ENCODE measurements at regions not wholly inside any gene's neighbourhood (a gene's known extent, or its start where the extent isn't known, plus 50 kb on each side); places are given as distances from the start of the nearest gene placed in this dataset.

GRCh38 chr1:204814166-204814884 is 56.3 kb upstream of the NFASC start:
- H3K27me3 ChIP-seq: peaks cover 7% of the 10 kb centered on the region

GRCh38 chr1:204817341-204817740 is 53.3 kb upstream of the NFASC start:
- Histone ChIP-seq H3K27ac (no peak overlapping the region), H2AFZ (no peak overlapping the region), H3K9me3 (ENCODE audit: low read depth) (no peaks in the 10 kb centered on the region), H3K4me2 (no peak overlapping the region), H3K4me3 (no peak overlapping the region), H3K4me1 (ENCODE audit: insufficient read depth) (no peaks in the 10 kb centered on the region), H3K36me3 (replicated peaks; ENCODE audit: insufficient read depth, low read depth) (no peaks in the 10 kb centered on the region), H3K79me2 (no peaks in the 10 kb centered on the region), H3K9me2 (replicated peaks; ENCODE audit: insufficient read depth) (no peaks in the 10 kb centered on the region), H4K20me1 (ENCODE audit: insufficient read depth, poor library complexity, severe bottlenecking) (no peaks in the 10 kb centered on the region), H3K27me3 (peaks cover 7% of the 10 kb centered on the region)
- no peak for DNase-seq (ENCODE audit: low spot score)
- TF ChIP-seq EZH2phosphoT487 (IDR thresholded peaks at IDR 0.05; ENCODE audit: low read depth, severe bottlenecking, unreplicated experiment) (no peak), EZH2 (IDR thresholded peaks at IDR 0.05; ENCODE audit: borderline replicate concordance) (no peak), CTCF (IDR thresholded peaks at IDR 0.05; ENCODE audit: poor library complexity) (no peak)
- 92% methylated on average over 5 of the region's 5 CpGs for WGBS (ENCODE audit: low lambda C conversion rate, missing lambda C conversion rate)

More at GRCh38 chr1:204814166-204814884, 56.3 kb upstream of the NFASC start:
- Histone ChIP-seq H2AFZ (no peak overlapping the region), H3K4me3 (no peak overlapping the region), H4K20me1 (ENCODE audit: insufficient read depth, poor library complexity, severe bottlenecking) (no peaks in the 10 kb centered on the region), H3K27ac (no peak overlapping the region), H3K9me2 (replicated peaks; ENCODE audit: insufficient read depth) (no peaks in the 10 kb centered on the region), H3K4me2 (no peak overlapping the region), H3K4me1 (ENCODE audit: insufficient read depth) (no peaks in the 10 kb centered on the region), H3K36me3 (replicated peaks; ENCODE audit: insufficient read depth, low read depth) (no peaks in the 10 kb centered on the region), H3K9me3 (ENCODE audit: low read depth) (no peaks in the 10 kb centered on the region), H3K79me2 (no peaks in the 10 kb centered on the region)
- 78% methylated on average over 7 of the region's 7 CpGs for WGBS (ENCODE audit: low lambda C conversion rate, missing lambda C conversion rate)
- DNase-seq (ENCODE audit: low spot score): no peak
- TF ChIP-seq EZH2phosphoT487 (IDR thresholded peaks at IDR 0.05; ENCODE audit: low read depth, severe bottlenecking, unreplicated experiment) (no peak), CTCF (IDR thresholded peaks at IDR 0.05; ENCODE audit: poor library complexity) (no peak), EZH2 (IDR thresholded peaks at IDR 0.05; ENCODE audit: borderline replicate concordance) (no peak)

GRCh38 chr1:204818998-204819397 is 51.7 kb upstream of the NFASC start:
- Histone ChIP-seq H3K27me3 (peaks cover 11% of the 10 kb centered on the region), H4K20me1 (ENCODE audit: insufficient read depth, poor library complexity, severe bottlenecking) (no peaks in the 10 kb centered on the region), H3K36me3 (replicated peaks; ENCODE audit: insufficient read depth, low read depth) (no peaks in the 10 kb centered on the region), H3K4me3 (no peak overlapping the region), H3K27ac (no peak overlapping the region), H2AFZ (no peak overlapping the region), H3K79me2 (no peaks in the 10 kb centered on the region), H3K4me1 (ENCODE audit: insufficient read depth) (no peaks in the 10 kb centered on the region), H3K9me3 (ENCODE audit: low read depth) (no peaks in the 10 kb centered on the region), H3K4me2 (no peak overlapping the region), H3K9me2 (replicated peaks; ENCODE audit: insufficient read depth) (no peaks in the 10 kb centered on the region)
- TF ChIP-seq EZH2phosphoT487 (IDR thresholded peaks at IDR 0.05; ENCODE audit: low read depth, severe bottlenecking, unreplicated experiment) (no peak), EZH2 (IDR thresholded peaks at IDR 0.05; ENCODE audit: borderline replicate concordance) (no peak), CTCF (IDR thresholded peaks at IDR 0.05; ENCODE audit: poor library complexity) (no peak)
- WGBS (ENCODE audit: low lambda C conversion rate, missing lambda C conversion rate): 88% methylated on average over 3 of the region's 3 CpGs
- DNase-seq (ENCODE audit: low spot score): no peak

Data from hepatocyte (in vitro differentiated cells).